Lower leg skin (tissue), 4 donors: ENCODE measurements at regions not wholly inside any gene's neighbourhood (a gene's known extent, or its start where the extent isn't known, plus 50 kb on each side); places are given as distances from the start of the nearest gene placed in this dataset.
"Not testable (repeated sequence)": the region's sequence is repeated elsewhere in the genome, so short reads cannot be mapped to it uniquely, and the experiment has no call there.

Source experiments
- DNase-seq, 2 donors: peaks; one replicate each; pipeline ENCODE4 v3.0.0-alpha.2; 2019; ENCODE audit warnings: low spot score in 2 of 2
- H3K4me3 ChIP-seq: fragments of 200-600 bp; sonication (generic); 2 replicates; pipeline ENCODE4 v1.5.1; 2017; ENCODE audit warnings: mild to moderate bottlenecking, low read depth; ENCODE audit not compliant: poor library complexity, severe bottlenecking
- POLR2A ChIP-seq, 2 donors: fragments of 450-650 bp; IDR thresholded peaks; one replicate each; pipeline ENCODE4 v1.6.1; 2016 to 2017; ENCODE audit warnings: antibody characterized with exemption in 2 of 2, mild to moderate bottlenecking in 1 of 2, moderate library complexity in 1 of 2
- WGBS, 2 donors: methylation state at CpG; one replicate each; pipeline ENCODE4 v1.1.5; 2018; 5-methylcytosine and 5-hydroxymethylcytosine counted together
- intact Hi-C: fragments of 100-400 bp; cut with DNase I; formaldehyde crosslinking; loops from one replicate; pipeline ENCODE4 v1.15.0; 2023; ENCODE audit warnings: low total_unique reads
- TF ChIP-seq, protein P1 (sequence below), 3 donors: fragments of 450-650 bp; IDR thresholded peaks; one replicate each; pipeline ENCODE4 v1.5.1; 2016; ENCODE audit warnings: antibody characterized with exemption in 3 of 3, mild to moderate bottlenecking in 3 of 3, moderate library complexity in 2 of 3

DNA sequence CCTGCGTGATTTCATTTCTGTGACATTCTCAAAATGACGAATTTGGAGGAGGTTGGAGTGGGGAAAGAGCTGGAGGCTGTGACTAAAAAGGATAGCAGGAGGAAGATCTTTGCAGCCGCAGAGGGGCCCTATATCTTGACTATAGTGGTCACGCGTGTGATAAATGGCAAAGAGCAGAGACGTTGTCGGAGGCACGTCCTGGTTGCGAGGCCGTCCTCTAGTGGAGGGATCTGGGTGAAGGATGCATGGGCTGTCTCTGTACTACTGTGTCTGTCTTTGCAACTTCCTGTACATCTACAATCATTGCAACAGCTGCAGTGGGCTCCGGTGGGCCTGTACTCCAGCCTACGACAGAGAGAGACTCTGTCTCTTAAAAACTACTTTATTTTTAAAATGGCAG, 76.6 kb downstream of the YTHDF1 start:
- intact Hi-C loops: no loop called here
- TF ChIP-seq, protein P1, sequence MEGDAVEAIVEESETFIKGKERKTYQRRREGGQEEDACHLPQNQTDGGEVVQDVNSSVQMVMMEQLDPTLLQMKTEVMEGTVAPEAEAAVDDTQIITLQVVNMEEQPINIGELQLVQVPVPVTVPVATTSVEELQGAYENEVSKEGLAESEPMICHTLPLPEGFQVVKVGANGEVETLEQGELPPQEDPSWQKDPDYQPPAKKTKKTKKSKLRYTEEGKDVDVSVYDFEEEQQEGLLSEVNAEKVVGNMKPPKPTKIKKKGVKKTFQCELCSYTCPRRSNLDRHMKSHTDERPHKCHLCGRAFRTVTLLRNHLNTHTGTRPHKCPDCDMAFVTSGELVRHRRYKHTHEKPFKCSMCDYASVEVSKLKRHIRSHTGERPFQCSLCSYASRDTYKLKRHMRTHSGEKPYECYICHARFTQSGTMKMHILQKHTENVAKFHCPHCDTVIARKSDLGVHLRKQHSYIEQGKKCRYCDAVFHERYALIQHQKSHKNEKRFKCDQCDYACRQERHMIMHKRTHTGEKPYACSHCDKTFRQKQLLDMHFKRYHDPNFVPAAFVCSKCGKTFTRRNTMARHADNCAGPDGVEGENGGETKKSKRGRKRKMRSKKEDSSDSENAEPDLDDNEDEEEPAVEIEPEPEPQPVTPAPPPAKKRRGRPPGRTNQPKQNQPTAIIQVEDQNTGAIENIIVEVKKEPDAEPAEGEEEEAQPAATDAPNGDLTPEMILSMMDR (IDR thresholded peaks at IDR 0.05): no peak
- TF ChIP-seq POLR2A (IDR thresholded peaks at IDR 0.05): no peak
- 61 to 75% methylated on average over 12 of the region's 12 CpGs for WGBS, 2 donors
- no peak for DNase-seq
- no peak overlapping the region for H3K4me3 ChIP-seq

DNA sequence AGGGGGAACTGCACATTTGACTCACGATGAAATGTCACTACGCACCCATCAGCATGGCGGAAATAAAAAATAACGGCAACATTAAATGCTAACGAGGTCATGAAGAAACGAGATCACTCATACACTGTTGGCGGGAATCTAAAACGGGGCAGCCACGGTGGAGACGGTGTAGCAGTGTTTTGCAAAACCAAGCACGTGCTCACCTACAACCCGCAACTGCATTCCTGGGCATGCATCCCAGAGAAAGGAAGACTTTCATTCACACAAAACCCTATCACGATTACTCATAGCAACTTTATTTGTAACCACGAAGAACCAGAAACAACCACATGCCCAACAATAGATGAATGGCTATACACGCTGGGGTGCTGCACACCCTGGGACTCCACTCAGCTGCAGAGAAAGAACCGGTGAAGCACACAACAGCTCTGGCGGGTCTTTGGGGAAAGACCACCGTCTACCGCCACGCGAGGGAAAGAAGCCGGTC, 77.0 kb downstream of the YTHDF1 start:
- TF ChIP-seq, protein P1 (IDR thresholded peaks at IDR 0.05): no peak
- TF ChIP-seq POLR2A (IDR thresholded peaks at IDR 0.05): no peak

DNA sequence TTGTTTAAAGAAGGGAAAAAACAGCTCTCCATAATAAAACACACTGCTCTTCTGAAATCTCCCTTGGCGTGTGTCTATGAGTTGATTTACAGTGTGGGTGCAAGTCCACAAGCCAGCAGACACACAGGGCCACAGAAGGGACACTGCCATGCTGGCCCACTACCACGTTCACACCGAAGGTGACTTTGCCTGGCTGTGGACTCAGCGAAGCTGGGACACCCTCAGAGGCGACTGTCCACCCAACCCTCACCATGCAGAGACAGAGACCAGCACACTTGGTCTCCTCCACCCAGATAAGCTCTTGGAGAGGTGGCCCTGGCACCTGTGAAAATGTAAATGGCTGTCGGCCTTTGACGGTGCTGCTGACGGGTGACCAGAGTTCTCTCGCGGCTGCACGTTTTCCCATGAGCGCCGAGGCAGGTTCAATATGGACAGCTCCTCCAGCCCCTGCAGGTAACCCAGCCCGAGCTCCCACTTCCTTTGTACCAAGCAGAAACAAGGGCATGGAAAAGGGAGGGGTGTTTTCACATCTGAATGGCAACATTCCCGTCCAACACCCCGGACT, 78.0 kb downstream of the YTHDF1 start:
- WGBS, 2 donors: 70% methylated on average over 16 of the region's 16 CpGs
- intact Hi-C loops: no loop called here
- no peak for DNase-seq
- no peak for TF ChIP-seq POLR2A (IDR thresholded peaks at IDR 0.05)
- H3K4me3 ChIP-seq: no peak overlapping the region

More for the DNA sequence above, 77.0 kb downstream of the YTHDF1 start:
- DNase-seq: no peak
- intact Hi-C loops: no loop called here
- 73 to 77% methylated on average over 22 of the region's 22 CpGs for WGBS, 2 donors
- H3K4me3 ChIP-seq: no peak overlapping the region

DNA sequence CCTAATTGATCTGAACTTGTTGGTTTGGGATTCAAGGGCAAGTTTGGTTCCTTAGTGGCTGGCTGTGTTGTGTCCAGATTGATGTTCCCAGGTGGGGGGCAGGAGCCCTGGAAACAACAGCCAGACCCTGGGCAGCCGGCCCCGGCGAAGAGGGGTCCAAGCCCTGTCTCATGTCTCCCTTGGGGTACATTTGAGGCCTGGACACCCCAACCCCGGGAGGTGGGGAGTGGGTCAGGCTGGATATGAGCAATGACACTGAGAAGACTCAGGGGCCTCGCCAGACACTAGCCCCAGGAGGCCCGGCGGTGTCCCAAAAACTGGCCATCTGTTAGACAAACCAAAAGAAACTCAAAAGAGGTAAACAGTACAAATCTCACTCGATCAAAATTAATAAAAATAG, 79.6 kb downstream of the YTHDF1 start:
- no peak for DNase-seq
- intact Hi-C loops: no loop called here
- WGBS, 2 donors: 87 to 93% methylated on average over 8 of the region's 8 CpGs
- H3K4me3 ChIP-seq: no peak overlapping the region
- TF ChIP-seq, protein P1 (IDR thresholded peaks at IDR 0.05): no peak
- no peak for TF ChIP-seq POLR2A (IDR thresholded peaks at IDR 0.05)

DNA sequence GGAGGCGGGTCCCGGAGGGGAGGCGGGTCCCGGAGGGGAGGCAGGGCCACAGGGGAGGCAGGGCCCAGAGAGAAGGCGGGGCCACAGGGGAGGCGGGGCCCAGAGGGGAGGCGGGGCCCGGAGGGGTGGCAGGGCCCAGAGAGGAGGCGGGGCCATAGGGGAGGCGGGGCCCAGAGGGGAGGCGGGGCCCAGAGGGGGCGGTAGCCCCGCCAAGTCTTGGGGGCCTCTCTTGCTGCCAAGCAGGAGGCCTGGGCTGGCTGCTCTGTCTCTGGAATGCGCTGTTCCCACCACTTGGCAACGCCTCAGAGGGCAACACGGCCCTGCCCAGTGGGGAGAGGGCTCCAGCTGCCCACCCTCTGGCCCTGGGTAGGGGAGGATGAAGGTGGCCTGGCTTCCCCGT, 80.5 kb downstream of the YTHDF1 start:
- no peak overlapping the region for H3K4me3 ChIP-seq
- 79 to 85% methylated on average over 7 to 13 of the region's 17 CpGs for WGBS, 2 donors
- no peak for DNase-seq
- intact Hi-C loops: no loop called here
- no peak for TF ChIP-seq POLR2A (IDR thresholded peaks at IDR 0.05)
- TF ChIP-seq, protein P1 (IDR thresholded peaks at IDR 0.05): no peak

DNA sequence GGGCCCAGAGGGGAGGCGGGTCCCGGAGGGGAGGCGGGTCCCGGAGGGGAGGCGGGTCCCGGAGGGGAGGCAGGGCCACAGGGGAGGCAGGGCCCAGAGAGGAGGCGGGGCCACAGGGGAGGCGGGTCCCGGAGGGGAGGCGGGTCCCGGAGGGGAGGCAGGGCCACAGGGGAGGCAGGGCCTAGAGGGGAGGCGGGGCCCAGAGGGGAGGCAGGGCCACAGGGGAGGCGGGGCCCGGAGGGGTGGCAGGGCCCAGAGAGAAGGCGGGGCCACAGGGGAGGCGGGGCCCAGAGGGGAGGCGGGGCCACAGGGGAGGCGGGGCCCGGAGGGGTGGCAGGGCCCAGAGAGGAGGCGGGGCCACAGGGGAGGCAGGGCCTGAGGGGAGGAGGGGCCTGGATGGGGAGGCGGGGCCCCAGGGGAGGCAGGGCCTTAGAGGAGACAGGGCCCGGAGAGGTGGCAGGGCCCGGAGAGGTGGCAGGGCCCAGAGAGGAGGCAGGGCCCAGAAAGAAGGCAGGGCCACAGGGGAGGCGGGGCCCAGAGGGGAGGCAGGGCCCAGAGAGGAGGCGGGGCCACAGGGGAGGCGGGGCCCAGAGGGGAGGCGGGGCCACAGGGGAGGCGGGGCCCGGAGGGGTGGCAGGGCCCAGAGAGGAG, 81.1 kb downstream of the YTHDF1 start:
- intact Hi-C loops, DNase-seq: not testable (repeated sequence)
- WGBS, 2 donors: 94 to 99% methylated on average over 7 to 13 of the region's 29 CpGs

DNA sequence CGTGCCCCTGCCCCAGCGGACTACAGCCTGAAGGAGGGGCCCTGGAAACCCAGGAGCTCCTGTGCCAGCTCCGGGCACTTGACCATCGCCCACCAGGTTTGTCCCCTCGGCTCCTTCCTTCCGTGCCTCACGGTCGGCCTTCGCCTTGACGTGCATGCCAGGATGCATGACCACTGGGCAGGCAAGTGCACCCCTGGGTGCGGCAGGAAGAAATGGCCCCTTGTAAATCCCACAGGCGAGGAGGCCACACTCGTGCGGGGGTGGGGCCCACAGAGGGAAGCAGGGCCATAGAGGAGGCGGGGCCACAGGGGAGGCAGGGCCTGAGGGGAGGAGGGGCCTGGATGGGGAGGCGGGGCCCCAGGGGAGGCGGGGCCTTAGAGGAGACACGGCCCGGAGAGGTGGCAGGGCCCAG, 81.7 kb downstream of the YTHDF1 start:
- DNase-seq: no peak
- WGBS, 2 donors: 83 to 90% methylated on average over 1 to 15 of the region's 19 CpGs
- no peak for TF ChIP-seq POLR2A (IDR thresholded peaks at IDR 0.05)
- TF ChIP-seq, protein P1 (IDR thresholded peaks at IDR 0.05): no peak
- intact Hi-C loops: no loop called here
- H3K4me3 ChIP-seq: no peak overlapping the region

More for the DNA sequence above, 81.1 kb downstream of the YTHDF1 start:
- not testable (repeated sequence) for H3K4me3 ChIP-seq
